GM12874 (cell line): ENCODE measurements at regions not wholly inside any gene's neighbourhood (a gene's known extent, or its start where the extent isn't known, plus 50 kb on each side); places are given as distances from the start of the nearest gene placed in this dataset.

Experiments used
- CTCF ChIP-seq: IDR thresholded peaks from 2 replicates; pipeline ENCODE4 v1.5.1; 2011; ENCODE audit warnings: low read depth, mild to moderate bottlenecking, control low read depth, low read length, moderate library complexity; ENCODE audit not compliant: insufficient read depth

GRCh38 chrX:39065051-39065871 is 264.0 kb downstream of the MID1IP1 start:
- no peak for TF ChIP-seq CTCF

DNA sequence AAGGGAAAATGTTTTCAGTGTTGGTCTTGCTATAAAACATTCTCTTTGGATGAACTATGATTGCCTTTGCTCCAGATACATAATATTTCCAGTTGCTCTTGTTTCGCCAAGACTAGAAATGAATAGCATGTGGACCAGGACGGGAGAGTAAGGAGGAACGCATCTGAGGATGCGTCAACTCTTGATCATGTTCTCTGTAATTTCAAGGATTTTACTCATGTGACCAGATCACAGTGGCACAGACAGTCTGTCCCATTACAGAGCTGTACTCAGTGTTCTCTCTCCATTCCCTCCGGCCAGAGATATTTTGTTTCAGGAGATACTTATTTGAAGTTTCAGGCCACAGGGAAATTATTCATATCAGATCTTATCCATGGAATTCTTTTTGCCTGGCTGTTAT is 266.6 kb downstream of the MID1IP1 start:
- TF ChIP-seq CTCF = no peak

GRCh38 chrX:39070009-39070408 is 268.8 kb downstream of the MID1IP1 start:
- TF ChIP-seq CTCF = no peak

DNA sequence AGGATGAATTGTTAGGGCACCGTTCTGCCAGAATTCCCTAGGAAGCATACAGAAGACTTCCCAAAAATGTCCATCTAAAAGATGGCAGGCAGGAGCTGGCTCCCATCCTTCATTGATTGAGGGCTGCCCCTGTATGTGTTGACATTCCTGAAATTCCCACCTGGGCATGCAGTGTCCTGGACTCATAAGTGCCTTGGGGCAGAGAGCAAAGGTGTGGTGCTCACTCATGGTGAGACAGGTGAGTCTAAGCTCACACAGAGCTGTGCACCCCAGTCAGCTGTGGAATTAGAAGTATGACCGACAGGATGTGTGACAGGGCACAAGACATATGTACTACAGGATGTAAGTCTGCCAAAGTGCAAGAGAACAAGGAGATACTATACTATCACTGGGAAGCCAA is 271.9 kb downstream of the MID1IP1 start:
- TF ChIP-seq CTCF = no peak

GRCh38 chrX:39096599-39096998 is 295.3 kb downstream of the MID1IP1 start:
- TF ChIP-seq CTCF = no peak

DNA sequence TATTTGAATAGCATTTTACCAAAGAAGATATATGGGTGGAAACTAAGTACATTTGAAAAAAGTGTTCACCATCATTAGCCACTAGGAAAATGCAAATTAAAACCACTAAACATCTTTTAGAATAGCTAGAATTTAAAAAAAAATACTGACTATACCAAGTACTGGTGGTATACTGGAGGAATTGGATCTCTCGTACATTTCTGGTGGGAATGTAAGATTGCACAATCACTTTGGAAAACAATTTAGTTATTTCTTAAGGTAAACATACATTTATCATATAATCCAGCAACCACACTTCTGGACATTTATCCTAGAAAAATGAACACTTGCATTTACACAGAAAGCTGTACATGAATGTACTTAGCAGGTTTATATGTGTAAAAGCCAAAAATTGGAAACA is 303.5 kb downstream of the MID1IP1 start:
- TF ChIP-seq CTCF = no peak

DNA sequence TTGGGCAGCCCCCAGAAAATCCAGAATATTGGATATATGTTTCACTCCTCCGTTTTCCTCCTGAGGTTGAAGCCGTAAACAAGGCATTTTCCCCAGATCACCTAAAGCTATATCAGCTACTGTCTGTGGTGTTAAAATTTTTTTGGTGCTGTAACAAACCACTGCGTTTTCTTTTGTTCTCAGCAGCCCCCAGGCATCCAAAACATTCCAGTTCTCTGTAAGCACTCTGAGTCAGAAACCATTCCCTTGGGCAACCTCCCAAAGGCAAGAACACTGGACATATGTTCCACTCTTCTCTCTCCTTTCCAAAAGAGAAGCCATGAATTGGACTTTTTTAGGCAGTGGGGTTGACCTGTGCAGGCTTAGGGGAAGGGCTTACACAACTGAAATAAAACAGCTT is 310.9 kb downstream of the MID1IP1 start:
- no peak for TF ChIP-seq CTCF
